HFFc6 (cell line): ENCODE measurements at regions not wholly inside any gene's neighbourhood (a gene's known extent, or its start where the extent isn't known, plus 50 kb on each side); places are given as distances from the start of the nearest gene placed in this dataset.

Experiments used
- DNase-seq: peaks from one replicate; pipeline ENCODE4 v3.0.0-alpha.2; 2018
- H3K27ac Mint-ChIP-seq: 2 replicates; pipeline ENCODE4 v1.8.0; 2020; ENCODE audit warnings: mild to moderate bottlenecking, mixed read lengths
- H3K27me3 Mint-ChIP-seq: 2 replicates; pipeline ENCODE4 v1.8.0; 2021; ENCODE audit warnings: mild to moderate bottlenecking, moderate library complexity, mixed read lengths; ENCODE audit not compliant: insufficient read depth
- H3K36me3 Mint-ChIP-seq: 2 replicates; pipeline ENCODE4 v1.8.0; 2021; ENCODE audit warnings: low read depth, mixed read lengths
- H3K4me1 Mint-ChIP-seq: 2 replicates; pipeline ENCODE4 v1.8.0; 2020; ENCODE audit warnings: low read depth, mixed read lengths
- H3K4me3 Mint-ChIP-seq: 2 replicates; pipeline ENCODE4 v1.8.0; 2020; ENCODE audit warnings: mild to moderate bottlenecking, moderate library complexity, mixed read lengths
- H3K9me3 Mint-ChIP-seq: 2 replicates; pipeline ENCODE4 v1.8.0; 2020; ENCODE audit warnings: mild to moderate bottlenecking, mixed read lengths
- TF ChIP-seq, protein P1 (sequence below): fragments of 200-600 bp; sonication (generic); IDR thresholded peaks from 2 replicates; pipeline ENCODE4 v1.5.0; 2021; ENCODE audit warnings: antibody characterized with exemption, mild to moderate bottlenecking

DNA sequence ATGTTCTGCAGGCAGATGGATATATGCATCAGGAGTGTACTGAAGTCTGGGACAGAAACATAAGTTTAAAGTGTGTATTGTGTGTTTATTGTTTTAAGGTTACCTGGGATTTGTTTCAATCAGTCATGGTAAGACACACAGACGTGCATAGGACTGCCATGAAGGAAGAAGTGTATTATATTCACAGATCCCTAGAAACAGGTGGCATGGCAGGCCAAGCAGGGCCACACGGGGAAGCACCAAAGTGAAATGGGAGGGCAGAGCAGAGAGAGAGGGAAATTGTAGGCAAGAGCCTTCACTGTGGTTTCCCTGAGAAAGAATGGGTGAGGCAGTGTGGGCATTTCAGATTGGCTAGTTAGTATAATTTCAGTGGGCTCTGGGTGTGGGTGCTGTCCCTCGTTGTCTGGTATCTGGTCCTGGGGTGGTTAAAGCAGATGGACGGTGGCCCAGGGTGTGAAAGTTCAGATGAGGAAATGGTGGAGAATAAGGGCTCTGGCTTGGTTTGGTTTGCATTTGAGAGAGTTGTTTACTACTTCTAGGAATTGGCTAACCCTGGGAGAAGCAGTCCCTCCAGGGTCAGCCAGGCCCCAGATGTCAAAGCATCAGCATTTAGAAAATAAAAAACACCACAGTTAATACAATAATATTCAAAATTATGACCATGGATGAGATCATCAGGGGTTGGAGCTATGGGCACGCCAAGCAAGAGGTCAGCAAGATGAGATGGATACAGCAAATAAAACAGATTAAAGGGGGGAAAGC, 160.0 kb downstream of the LRRC30 start:
- H3K27me3 Mint-ChIP-seq, result peaks cover 15% of the 10 kb centered on the region
- H3K4me1 Mint-ChIP-seq, result no peaks in the 10 kb centered on the region
- H3K27ac Mint-ChIP-seq, result no peak overlapping the region
- H3K9me3 Mint-ChIP-seq, result no peaks in the 10 kb centered on the region
- no peak overlapping the region for H3K4me3 Mint-ChIP-seq
- TF ChIP-seq, protein P1, sequence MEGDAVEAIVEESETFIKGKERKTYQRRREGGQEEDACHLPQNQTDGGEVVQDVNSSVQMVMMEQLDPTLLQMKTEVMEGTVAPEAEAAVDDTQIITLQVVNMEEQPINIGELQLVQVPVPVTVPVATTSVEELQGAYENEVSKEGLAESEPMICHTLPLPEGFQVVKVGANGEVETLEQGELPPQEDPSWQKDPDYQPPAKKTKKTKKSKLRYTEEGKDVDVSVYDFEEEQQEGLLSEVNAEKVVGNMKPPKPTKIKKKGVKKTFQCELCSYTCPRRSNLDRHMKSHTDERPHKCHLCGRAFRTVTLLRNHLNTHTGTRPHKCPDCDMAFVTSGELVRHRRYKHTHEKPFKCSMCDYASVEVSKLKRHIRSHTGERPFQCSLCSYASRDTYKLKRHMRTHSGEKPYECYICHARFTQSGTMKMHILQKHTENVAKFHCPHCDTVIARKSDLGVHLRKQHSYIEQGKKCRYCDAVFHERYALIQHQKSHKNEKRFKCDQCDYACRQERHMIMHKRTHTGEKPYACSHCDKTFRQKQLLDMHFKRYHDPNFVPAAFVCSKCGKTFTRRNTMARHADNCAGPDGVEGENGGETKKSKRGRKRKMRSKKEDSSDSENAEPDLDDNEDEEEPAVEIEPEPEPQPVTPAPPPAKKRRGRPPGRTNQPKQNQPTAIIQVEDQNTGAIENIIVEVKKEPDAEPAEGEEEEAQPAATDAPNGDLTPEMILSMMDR, result no peak
- H3K36me3 Mint-ChIP-seq, result no peaks in the 10 kb centered on the region
- DNase-seq, result no peak

DNA sequence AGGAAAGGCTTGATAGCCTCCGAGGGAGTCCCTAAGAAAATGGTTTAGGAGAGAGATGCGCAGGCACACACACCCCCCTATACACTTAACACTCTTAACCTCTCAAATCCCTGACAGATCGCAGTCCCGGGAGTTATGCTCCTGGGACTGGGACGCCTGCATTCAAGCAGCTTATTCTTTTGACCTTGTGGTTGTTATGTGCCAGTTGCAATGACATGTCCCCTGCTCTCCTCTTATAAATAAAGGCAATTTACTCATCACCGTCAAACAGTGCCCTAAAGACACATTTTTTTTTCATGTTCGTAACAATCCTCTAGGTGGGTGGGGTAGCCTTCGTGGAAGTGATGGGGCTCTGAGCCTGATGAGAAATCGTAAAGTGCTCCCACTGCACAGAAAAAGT, 162.2 kb downstream of the LRRC30 start:
- Mint-ChIP-seq H3K27me3 (peaks cover 17% of the 10 kb centered on the region), H3K4me3 (no peak overlapping the region), H3K27ac (no peak overlapping the region), H3K4me1 (no peaks in the 10 kb centered on the region), H3K9me3 (no peaks in the 10 kb centered on the region), H3K36me3 (no peaks in the 10 kb centered on the region)
- DNase-seq, result no peak
- TF ChIP-seq, protein P1, result no peak

DNA sequence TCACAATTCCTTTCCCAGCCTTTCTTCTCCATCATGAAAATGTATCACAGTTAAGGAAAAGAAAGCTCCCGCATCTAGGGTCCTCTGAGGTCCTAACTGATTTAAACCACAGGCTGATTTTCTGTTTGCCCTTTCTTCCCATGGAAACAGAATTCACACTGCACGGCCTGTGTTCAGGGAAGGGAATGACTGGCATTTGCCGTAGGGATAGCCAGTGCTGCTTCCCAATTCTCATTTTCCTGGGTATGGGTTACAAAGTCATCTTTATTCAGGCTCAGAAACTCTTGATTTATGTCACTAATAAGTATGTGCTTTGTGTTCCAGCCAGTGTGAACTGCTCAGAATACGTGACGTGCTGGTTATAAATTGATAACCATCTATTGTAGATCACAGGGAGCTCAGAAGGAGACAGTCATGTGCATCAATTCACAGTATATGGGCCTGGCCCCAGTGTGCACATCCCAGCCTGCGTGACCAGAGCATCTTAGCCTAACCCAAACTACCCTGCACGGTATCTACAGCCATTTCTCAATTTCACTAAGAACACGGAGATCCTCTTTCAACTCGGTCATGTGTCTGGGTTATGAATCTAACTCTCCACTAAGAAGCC, 163.3 kb downstream of the LRRC30 start:
- peaks cover 13% of the 10 kb centered on the region for H3K27me3 Mint-ChIP-seq
- H3K4me1 Mint-ChIP-seq, result no peaks in the 10 kb centered on the region

GRCh38 chr18:7395566-7395965, 164.7 kb downstream of the LRRC30 start:
- no peak overlapping the region for H3K27ac Mint-ChIP-seq
- H3K4me1 Mint-ChIP-seq, result no peaks in the 10 kb centered on the region
- TF ChIP-seq, protein P1, result no peak
- H3K9me3 Mint-ChIP-seq, result no peaks in the 10 kb centered on the region
- H3K36me3 Mint-ChIP-seq, result no peaks in the 10 kb centered on the region
- H3K4me3 Mint-ChIP-seq, result no peak overlapping the region
- H3K27me3 Mint-ChIP-seq, result peaks cover 10% of the 10 kb centered on the region
- DNase-seq, result no peak

More for the DNA sequence above, 163.3 kb downstream of the LRRC30 start:
- DNase-seq, result no peak
- no peaks in the 10 kb centered on the region for H3K36me3 Mint-ChIP-seq
- TF ChIP-seq, protein P1, result no peak
- H3K27ac Mint-ChIP-seq, result no peak overlapping the region
- H3K4me3 Mint-ChIP-seq, result no peak overlapping the region
- no peaks in the 10 kb centered on the region for H3K9me3 Mint-ChIP-seq

DNA sequence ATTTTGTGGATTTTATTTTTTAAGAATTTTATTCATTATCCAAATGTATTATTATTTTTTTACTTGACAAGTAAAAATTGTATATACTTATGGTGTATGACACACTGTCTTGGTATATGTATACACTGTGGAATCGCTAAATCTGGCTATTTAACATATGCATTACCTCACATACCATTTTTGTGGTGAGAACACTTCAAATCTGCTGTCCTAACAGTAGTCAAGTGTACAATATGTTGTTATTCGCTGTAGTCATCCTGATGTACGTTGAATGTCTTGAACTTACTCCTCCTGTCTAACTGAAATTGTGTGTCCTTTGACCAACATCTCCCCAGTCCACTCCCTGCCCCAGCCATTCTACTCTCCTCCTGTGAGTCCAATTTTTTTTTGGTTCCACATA, 153.2 kb upstream of the PTPRM start:
- Mint-ChIP-seq H3K27me3 (peaks cover 10% of the 10 kb centered on the region), H3K9me3 (no peaks in the 10 kb centered on the region), H3K36me3 (no peaks in the 10 kb centered on the region), H3K4me1 (peaks cover 30% of the 10 kb centered on the region), H3K4me3 (no peak overlapping the region), H3K27ac (no peak overlapping the region)
- DNase-seq, result no peak
- TF ChIP-seq, protein P1, result no peak
